ENCODE measurements at regions not wholly inside any gene's neighbourhood (a gene's known extent, or its start where the extent isn't known, plus 50 kb on each side); places are given as distances from the start of the nearest gene placed in this dataset.
"Not testable (repeated sequence)": the region's sequence is repeated elsewhere in the genome, so short reads cannot be mapped to it uniquely, and the experiment has no call there.

- in situ Hi-C loops (cut with HindIII; ENCODE audit: low pct_ligation_motif_present, low pct_unique_long_range_greater_than_20kb, low sequenced_read_pairs), result no loop called here
- no peak for DNase-seq
Measured at GRCh38 chr5:144634138-144634537, 463.5 kb downstream of the KCTD16 start.

- no peak for DNase-seq
- in situ Hi-C loops (cut with HindIII; ENCODE audit: low pct_ligation_motif_present, low pct_unique_long_range_greater_than_20kb, low sequenced_read_pairs), result no loop called here
Measured at GRCh38 chr5:144598451-144599068, 427.9 kb downstream of the KCTD16 start.

GRCh38 chr5:144596517-144596916 lies 425.8 kb downstream of the KCTD16 start:
- in situ Hi-C loops (cut with HindIII; ENCODE audit: low pct_ligation_motif_present, low pct_unique_long_range_greater_than_20kb, low sequenced_read_pairs), result no loop called here
- no peak for DNase-seq

DNA sequence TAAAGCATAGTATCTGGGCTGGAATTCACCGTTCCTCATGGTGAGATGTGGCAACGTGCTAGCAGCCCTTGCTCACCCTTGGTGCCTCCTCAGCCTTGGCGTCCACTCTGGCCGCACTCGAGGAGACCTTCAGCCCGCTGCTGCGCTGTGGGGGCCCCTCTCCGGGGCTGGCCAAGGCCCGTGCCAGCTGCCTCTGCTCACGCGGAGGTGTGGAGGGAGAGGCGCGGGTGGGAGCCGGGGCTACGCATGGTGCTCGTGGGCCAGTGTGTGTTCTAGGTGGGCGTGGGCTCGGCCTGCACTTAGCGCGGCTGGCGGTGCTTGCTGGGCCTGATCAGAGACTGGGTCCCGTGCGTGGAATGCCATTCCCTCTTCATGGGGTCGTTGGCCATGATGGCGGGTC lies 424.2 kb downstream of the KCTD16 start:
- in situ Hi-C loops (cut with HindIII; ENCODE audit: low pct_ligation_motif_present, low pct_unique_long_range_greater_than_20kb, low sequenced_read_pairs), result no loop called here

DNA sequence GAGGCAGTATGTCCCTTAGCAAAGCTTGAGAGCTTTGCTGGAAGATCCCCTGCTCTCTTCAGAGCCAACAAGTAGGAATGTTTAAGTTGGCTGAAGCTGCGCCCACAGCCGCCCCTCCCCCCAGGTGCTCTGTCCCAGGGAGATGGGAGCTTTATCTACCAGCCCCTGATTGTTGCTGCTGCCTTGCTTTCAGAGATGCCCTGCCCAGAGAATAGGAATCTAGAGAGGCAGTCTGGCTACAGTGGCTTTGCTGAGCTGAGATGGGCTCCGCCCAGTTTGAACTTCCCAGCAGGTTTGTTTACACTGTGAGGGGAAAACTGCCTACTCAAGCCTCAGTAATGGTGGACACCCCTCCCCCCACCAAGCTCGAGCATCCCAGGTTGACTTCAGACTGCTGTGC lies 423.6 kb downstream of the KCTD16 start:
- DNase-seq; in situ Hi-C loops (cut with HindIII; ENCODE audit: low pct_ligation_motif_present, low pct_unique_long_range_greater_than_20kb, low sequenced_read_pairs): not testable (repeated sequence)

More for the DNA sequence above, 424.2 kb downstream of the KCTD16 start:
- no peak for DNase-seq

DNA sequence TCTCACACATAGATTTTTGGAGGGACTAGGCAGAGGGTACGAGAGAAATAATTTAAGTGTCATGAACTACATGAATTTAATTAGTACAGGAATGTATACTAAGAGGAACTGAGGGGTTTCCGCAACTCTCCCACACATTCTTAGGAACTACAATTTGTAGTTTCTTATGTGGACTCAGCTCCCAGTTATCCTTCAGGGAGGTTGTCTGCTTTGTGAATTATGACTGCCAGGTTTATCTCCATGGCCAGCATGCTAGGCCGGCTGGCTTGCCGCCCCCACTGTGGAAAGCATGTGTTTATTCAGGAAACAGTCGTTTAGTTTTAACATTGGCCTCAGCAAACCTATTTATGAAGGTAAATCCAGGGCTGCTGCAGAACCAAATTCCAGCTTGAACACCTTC lies 415.0 kb downstream of the KCTD16 start:
- in situ Hi-C loops (cut with HindIII; ENCODE audit: low pct_ligation_motif_present, low pct_unique_long_range_greater_than_20kb, low sequenced_read_pairs), result no loop called here
- no peak for DNase-seq

- in situ Hi-C loops (cut with HindIII; ENCODE audit: low pct_ligation_motif_present, low pct_unique_long_range_greater_than_20kb, low sequenced_read_pairs), result no loop called here
- DNase-seq, result no peak
Measured at GRCh38 chr5:144583541-144584449, 413.1 kb downstream of the KCTD16 start.

DNA sequence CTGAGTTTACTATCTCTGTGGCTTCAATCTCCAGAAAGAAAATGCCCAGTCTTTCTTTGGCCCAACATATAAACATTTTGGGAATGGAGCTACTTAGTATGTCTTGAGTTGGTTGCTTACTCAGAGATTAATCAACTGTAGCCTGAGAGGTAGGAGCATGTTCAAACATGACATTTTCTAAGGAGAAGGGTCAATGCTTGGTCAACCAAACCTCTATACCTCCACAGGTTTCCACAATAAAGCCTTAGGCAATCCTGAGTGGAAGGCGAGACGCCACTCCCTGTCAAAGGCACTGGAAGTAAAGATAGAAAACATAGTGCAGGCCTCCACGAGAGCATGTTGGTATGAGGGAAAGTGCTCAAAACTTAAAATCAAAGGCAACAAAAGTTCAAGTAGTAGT lies 411.4 kb downstream of the KCTD16 start:
- in situ Hi-C loops (cut with HindIII; ENCODE audit: low pct_ligation_motif_present, low pct_unique_long_range_greater_than_20kb, low sequenced_read_pairs), result no loop called here
- no peak for DNase-seq

- in situ Hi-C loops (cut with HindIII; ENCODE audit: low pct_ligation_motif_present, low pct_unique_long_range_greater_than_20kb, low sequenced_read_pairs), result no loop called here
Measured at GRCh38 chr5:144581044-144581443, 410.4 kb downstream of the KCTD16 start.

DNA sequence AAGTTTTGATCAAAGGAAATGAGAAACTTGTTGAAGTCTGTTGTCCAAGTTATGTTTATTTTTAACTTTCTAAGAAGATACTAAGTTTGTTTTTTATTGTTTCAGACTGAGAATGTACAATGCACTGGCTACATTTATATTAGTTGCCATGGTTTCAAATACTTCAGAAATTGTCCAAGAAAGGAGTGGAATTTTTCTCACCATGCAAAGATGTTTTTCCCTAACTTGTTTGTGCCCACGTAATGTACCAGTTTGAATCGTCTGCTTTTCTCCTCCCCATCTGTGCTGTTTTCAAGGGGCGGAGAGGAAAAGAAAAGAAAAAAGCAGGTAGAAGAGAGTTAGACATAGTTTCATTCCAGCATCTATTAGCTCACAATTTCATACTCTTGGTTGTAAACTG lies 407.0 kb downstream of the KCTD16 start:
- in situ Hi-C loops (cut with HindIII; ENCODE audit: low pct_ligation_motif_present, low pct_unique_long_range_greater_than_20kb, low sequenced_read_pairs), result no loop called here
- no peak for DNase-seq

More at GRCh38 chr5:144581044-144581443, 410.4 kb downstream of the KCTD16 start:
- no peak for DNase-seq

DNA sequence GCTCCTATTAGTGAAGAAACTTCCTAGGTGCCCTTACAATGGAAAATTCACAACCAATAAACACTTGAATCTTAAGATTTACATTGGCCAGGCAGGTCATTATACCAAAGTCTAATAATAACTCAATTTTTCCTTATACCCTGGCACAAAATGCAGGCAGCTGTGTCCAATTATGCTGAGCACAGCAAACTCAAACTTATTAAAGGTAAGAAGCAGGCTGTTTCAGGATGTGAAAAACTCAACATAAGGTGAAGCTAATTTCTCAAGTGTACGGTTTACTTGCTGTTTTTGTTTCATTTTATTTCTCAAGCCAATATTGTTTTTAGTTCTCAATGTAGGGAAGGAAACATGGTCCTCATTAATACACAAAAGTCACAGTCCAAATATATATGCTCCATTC lies 405.1 kb downstream of the KCTD16 start:
- DNase-seq, result no peak
- in situ Hi-C loops (cut with HindIII; ENCODE audit: low pct_ligation_motif_present, low pct_unique_long_range_greater_than_20kb, low sequenced_read_pairs), result no loop called here

GRCh38 chr5:144567421-144567780 lies 396.7 kb downstream of the KCTD16 start:
- in situ Hi-C loops (cut with HindIII; ENCODE audit: low pct_ligation_motif_present, low pct_unique_long_range_greater_than_20kb, low sequenced_read_pairs), result no loop called here
- no peak for DNase-seq

DNA sequence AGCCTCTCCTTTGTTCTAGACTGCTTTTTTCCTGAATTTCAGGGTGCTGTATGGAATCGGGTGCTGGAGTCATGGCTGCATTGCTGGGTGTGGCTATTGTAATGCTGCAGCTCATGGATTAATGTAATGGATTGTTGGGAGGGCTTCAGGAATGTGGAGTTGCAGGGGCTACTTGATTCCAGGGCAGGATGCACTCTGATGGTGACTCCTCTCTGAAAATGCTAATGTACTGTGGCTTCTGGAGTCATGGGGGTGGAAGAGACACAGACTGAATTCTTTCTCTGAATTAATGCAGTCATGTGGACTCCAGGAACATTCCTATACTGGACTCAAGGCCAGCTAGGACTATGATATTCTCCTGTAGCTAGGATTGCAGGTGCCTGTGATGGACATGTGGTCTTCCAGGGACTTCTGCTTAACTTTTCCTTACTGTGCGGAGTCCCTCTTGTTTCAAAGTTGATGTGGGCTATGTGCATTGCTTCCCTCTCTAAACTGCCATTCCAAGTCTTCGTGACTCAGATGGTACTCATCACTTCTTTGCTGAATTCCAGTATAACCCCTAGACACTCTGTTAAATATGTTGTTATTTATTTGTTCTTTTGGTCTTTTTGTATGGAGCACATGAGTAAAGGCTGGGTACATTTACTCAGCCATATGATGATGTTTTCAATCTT lies 396.2 kb downstream of the KCTD16 start:
- in situ Hi-C loops (cut with HindIII; ENCODE audit: low pct_ligation_motif_present, low pct_unique_long_range_greater_than_20kb, low sequenced_read_pairs), result no loop called here
- DNase-seq, result no peak

DNA sequence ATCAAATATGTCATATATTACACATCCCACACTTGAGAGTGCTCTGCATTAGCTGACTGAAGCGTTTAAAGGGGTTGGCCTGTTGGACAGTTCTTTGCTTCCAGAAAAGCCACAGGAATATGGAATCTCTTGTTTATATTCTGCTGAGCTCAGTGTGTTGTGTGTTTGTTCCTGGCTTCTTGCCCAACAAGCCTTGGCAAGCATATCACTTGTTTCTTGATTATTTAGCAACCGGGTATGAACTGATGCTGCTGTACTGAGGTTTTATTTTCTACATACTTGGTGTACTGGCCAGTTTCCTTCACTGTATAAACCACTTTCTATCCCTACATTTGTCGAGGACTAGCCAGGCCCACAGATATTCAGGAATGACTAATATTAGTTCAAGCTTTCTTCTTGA lies 378.9 kb downstream of the KCTD16 start:
- in situ Hi-C loops (cut with HindIII; ENCODE audit: low pct_ligation_motif_present, low pct_unique_long_range_greater_than_20kb, low sequenced_read_pairs), result no loop called here
- DNase-seq, result no peak

GRCh38 chr5:144548936-144549335 lies 378.3 kb downstream of the KCTD16 start:
- in situ Hi-C loops (cut with HindIII; ENCODE audit: low pct_ligation_motif_present, low pct_unique_long_range_greater_than_20kb, low sequenced_read_pairs), result no loop called here
- no peak for DNase-seq

DNA sequence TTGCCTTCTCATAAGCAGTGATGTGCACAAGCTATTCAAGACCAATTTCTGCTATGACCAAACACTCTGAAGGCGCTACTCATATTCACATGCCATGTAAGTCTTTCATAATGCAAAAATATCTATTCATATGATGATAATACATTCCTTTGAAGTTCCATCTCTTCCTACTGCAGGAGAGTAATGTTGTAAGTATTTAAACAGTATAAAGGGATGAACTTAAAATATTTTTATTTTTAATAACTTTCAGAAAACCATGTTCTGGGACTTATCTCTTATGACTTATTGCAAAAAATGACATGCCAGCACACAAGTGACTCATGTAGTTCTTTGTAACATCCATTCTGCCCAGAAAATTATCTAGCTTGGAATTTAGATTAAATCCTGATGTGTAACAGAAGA lies 376.4 kb downstream of the KCTD16 start:
- no peak for DNase-seq
- in situ Hi-C loops (cut with HindIII; ENCODE audit: low pct_ligation_motif_present, low pct_unique_long_range_greater_than_20kb, low sequenced_read_pairs), result no loop called here

GRCh38 chr5:144538845-144539244 lies 368.2 kb downstream of the KCTD16 start:
- in situ Hi-C loops (cut with HindIII; ENCODE audit: low pct_ligation_motif_present, low pct_unique_long_range_greater_than_20kb, low sequenced_read_pairs), result no loop called here
- DNase-seq, result no peak
